ENCODE measurements at regions not wholly inside any gene's neighbourhood (a gene's known extent, or its start where the extent isn't known, plus 50 kb on each side); places are given as distances from the start of the nearest gene placed in this dataset.
"Not testable (repeated sequence)": the region's sequence is repeated elsewhere in the genome, so short reads cannot be mapped to it uniquely, and the experiment has no call there.

- not testable (repeated sequence) for DNase-seq (ENCODE audit: low read depth)
These were observed 111.4 kb upstream of the METTL9 start for GRCh38 chr16:21487956-21488355.

- not testable (repeated sequence) for DNase-seq (ENCODE audit: low read depth)
These were observed 100.3 kb upstream of the METTL9 start for GRCh38 chr16:21499046-21499445.

- peak; percentile 27 for DNase-seq (ENCODE audit: low read depth)
These were observed 98.0 kb upstream of the METTL9 start for GRCh38 chr16:21501223-21501868.

- peak; percentile 74 for DNase-seq (ENCODE audit: low read depth)
These were observed 97.3 kb upstream of the METTL9 start for GRCh38 chr16:21501869-21502667.

- DNase-seq (ENCODE audit: low read depth), result not testable (repeated sequence)
These were observed 95.8 kb upstream of the METTL9 start for GRCh38 chr16:21503574-21503920.

- not testable (repeated sequence) for DNase-seq (ENCODE audit: low read depth)
These were observed 95.2 kb upstream of the METTL9 start for GRCh38 chr16:21503941-21504832.

- not testable (repeated sequence) for DNase-seq (ENCODE audit: low read depth)
These were observed 93.4 kb upstream of the METTL9 start for GRCh38 chr16:21505751-21506520.

- DNase-seq (ENCODE audit: low read depth), result peak; percentile 14
These were observed 92.4 kb upstream of the METTL9 start for GRCh38 chr16:21506857-21507456.

- DNase-seq (ENCODE audit: low read depth), result not testable (repeated sequence)
These were observed 91.6 kb upstream of the METTL9 start for GRCh38 chr16:21507631-21508305.

GRCh38 chr16:21508661-21509436 lies 90.5 kb upstream of the METTL9 start:
- DNase-seq (ENCODE audit: low read depth), result not testable (repeated sequence)

GRCh38 chr16:21509437-21510086 lies 89.8 kb upstream of the METTL9 start:
- not testable (repeated sequence) for DNase-seq (ENCODE audit: low read depth)

GRCh38 chr16:21510869-21511255 lies 88.5 kb upstream of the METTL9 start:
- DNase-seq (ENCODE audit: low read depth), result not testable (repeated sequence)

- not testable (repeated sequence) for DNase-seq (ENCODE audit: low read depth)
These were observed 87.8 kb upstream of the METTL9 start for GRCh38 chr16:21511315-21512210.

GRCh38 chr16:21512280-21513192 lies 86.8 kb upstream of the METTL9 start:
- DNase-seq (ENCODE audit: low read depth), result not testable (repeated sequence)

- DNase-seq (ENCODE audit: low read depth), result not testable (repeated sequence)
These were observed 86.0 kb upstream of the METTL9 start for GRCh38 chr16:21513337-21513741.

GRCh38 chr16:21513812-21514473 lies 85.4 kb upstream of the METTL9 start:
- not testable (repeated sequence) for DNase-seq (ENCODE audit: low read depth)

GRCh38 chr16:21514474-21514840 lies 84.9 kb upstream of the METTL9 start:
- DNase-seq (ENCODE audit: low read depth), result not testable (repeated sequence)
